ENCODE measurements at regions not wholly inside any gene's neighbourhood (a gene's known extent, or its start where the extent isn't known, plus 50 kb on each side); places are given as distances from the start of the nearest gene placed in this dataset.

DNA sequence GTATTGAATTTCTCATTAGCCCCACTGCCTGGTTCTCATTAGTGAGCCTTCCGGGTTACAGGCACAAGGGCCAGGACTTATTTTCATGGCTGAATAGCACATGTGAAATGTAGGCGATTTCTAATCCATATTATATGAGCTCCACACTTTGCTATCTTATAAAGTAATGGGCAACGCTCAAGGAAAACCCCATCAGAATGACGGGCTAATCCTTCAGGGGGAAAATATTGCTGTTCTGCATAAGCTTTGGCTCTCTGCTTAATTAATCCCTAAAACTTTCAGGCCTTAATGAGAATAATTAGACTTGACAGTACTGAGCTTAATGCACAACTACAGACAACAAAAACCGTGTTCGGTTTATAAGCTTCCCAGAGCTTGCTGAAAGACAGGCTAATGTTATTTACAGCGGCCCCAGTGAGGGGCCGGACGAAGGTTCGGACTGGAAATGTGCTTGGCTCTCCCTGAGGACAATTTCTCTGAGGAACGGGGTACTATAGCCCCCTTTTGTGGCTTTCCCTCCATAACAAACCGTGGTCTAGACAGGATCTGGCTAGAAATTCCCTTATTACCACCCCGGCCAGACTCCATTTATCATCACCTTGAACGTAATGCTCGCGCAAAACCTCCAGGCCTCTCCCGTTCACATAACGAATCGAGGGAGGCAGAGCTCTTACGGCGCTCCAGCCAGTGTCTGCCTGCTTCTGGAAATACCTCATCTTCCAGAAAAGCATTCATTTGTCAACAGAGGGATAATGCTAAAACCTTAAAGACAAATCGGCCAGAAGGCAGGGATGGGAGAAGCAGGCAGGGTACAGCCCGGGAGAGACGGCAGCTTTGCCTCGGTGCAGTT lies 164.5 kb downstream of the CD83 start:
- no peaks in the 10 kb centered on the region for H3K79me2 ChIP-seq (ENCODE audit: insufficient read depth, low read length)
- no peak overlapping the region for H3K18ac ChIP-seq (ENCODE audit: insufficient read length, low read depth, low read length)
- no peaks in the 10 kb centered on the region for H4K20me1 ChIP-seq (ENCODE audit: control insufficient read depth, insufficient read depth, insufficient read length)
- H2BK5ac ChIP-seq (ENCODE audit: insufficient read length, low read length) = no peak overlapping the region
- H3K4me1 ChIP-seq (ENCODE audit: insufficient read depth, low read length) = peaks cover 3% of the 10 kb centered on the region; the same call in 1 of the 2 replicates
- H3K23ac ChIP-seq (ENCODE audit: insufficient read length, low read depth, low read length) = no peak overlapping the region
- peak overlapping the region in 2 of 3 experiments; percentile 70 to 74; a peak in 2 of 7 replicates for H3K27ac Mint-ChIP-seq
- H2BK20ac ChIP-seq (ENCODE audit: low read depth, low read length, poor library complexity, severe bottlenecking) = no peak overlapping the region
- peaks cover 30 to 55% of the 10 kb centered on the region in 2 experiments for H3K4me1 Mint-ChIP-seq
- H2BK12ac ChIP-seq (ENCODE audit: insufficient read length, low read depth, low read length) = no peak overlapping the region
- H3K9me3 Mint-ChIP-seq = no peaks in the 10 kb centered on the region; a peak in 2 of 5 replicates
- no peak overlapping the region for H4K8ac ChIP-seq (replicated peaks; ENCODE audit: insufficient read length, low read depth, low read length)
- H3K27ac ChIP-seq (ENCODE audit: insufficient read length, low read depth, low read length) = no peak overlapping the region
- peaks cover 15% of the 10 kb centered on the region for H3K27me3 Mint-ChIP-seq (ENCODE audit: low read depth)
- no peak overlapping the region for H4K91ac ChIP-seq (ENCODE audit: insufficient read length, low read depth, low read length)
- H3K4me3 Mint-ChIP-seq = no peak overlapping the region
- no peak overlapping the region for H3K9ac ChIP-seq (ENCODE audit: extremely low read depth, insufficient read length, low read length)
- peak; percentile 26 for DNase-seq
- H3K56ac ChIP-seq (ENCODE audit: insufficient read length, low read depth, low read length) = no peak overlapping the region
- no peaks in the 10 kb centered on the region for H3K27me3 ChIP-seq (ENCODE audit: insufficient read depth, low read length)
- H3K79me1 ChIP-seq (ENCODE audit: insufficient read depth, low read depth, low read length, poor library complexity, severe bottlenecking) = no peaks in the 10 kb centered on the region
- no peak for TF ChIP-seq CTCF (conservative IDR thresholded peaks at IDR 0.05)
- no peak overlapping the region for H2AK5ac ChIP-seq (ENCODE audit: insufficient read length, low read length)
- H3K14ac ChIP-seq (ENCODE audit: insufficient read depth, low read length) = no peak overlapping the region
- H3T11ph ChIP-seq (ENCODE audit: low read length) = no peak overlapping the region
- H3K4me2 ChIP-seq (ENCODE audit: insufficient read depth, insufficient read length, low read length) = no peak overlapping the region
- no peak overlapping the region for H4K5ac ChIP-seq (ENCODE audit: insufficient read length, low read depth, low read length)
- no peaks in the 10 kb centered on the region for H3K23me2 ChIP-seq (ENCODE audit: insufficient read length, low read depth, low read length, poor library complexity, severe bottlenecking)
- no peaks in the 10 kb centered on the region for H3K9me3 ChIP-seq (ENCODE audit: control insufficient read depth, low read depth, low read length)
- no peak overlapping the region for H2AFZ ChIP-seq (ENCODE audit: low read length)
- H2BK120ac ChIP-seq (ENCODE audit: low read depth, low read length, poor library complexity, severe bottlenecking) = no peak overlapping the region
- no CpG with 5 or more reads among the region's 25 CpGs for WGBS (ENCODE audit: extremely low coverage, insufficient read length, low lambda C conversion rate)
- H3K36me3 Mint-ChIP-seq (ENCODE audit: insufficient read depth in 1 of 3, low read depth in 3 of 3) = peaks cover 2 to 24% (median 4%) of the 10 kb centered on the region in 3 experiments; a peak in 4 of 7 replicates
- no peak overlapping the region for H3K4ac ChIP-seq (ENCODE audit: low read depth, low read length)
- no peak overlapping the region for H2BK15ac ChIP-seq (ENCODE audit: low read depth, low read length)
